ENCODE measurements at regions not wholly inside any gene's neighbourhood (a gene's known extent, or its start where the extent isn't known, plus 50 kb on each side); places are given as distances from the start of the nearest gene placed in this dataset.

DNA sequence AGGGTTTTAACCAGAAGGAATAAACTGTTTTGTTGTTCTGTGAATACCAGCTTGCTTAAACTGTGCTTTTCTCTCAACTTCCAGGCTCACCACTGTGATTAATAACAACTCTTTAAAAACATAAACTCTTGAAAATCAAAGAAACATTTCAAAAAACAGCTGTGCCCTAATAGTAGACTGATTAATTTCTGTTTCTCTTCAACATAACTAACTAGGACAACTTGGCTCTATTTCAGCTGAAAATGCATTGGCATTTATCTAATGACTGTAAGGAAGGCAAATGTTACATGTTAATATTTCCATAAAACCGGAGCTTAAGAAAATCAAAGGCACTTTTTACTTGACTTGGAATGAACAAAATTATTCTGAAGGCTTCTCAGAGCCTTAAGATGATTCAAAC lies 656.1 kb upstream of the NEGR1 start:
- H3K36me3 ChIP-seq (ENCODE audit: low read depth), result no peaks in the 10 kb centered on the region
- H3K9me2 ChIP-seq (ENCODE audit: insufficient read depth), result no peaks in the 10 kb centered on the region; the same call in 1 of the 2 replicates
- H3K79me2 ChIP-seq (ENCODE audit: low read depth), result no peaks in the 10 kb centered on the region
- H2AFZ ChIP-seq, result peak overlapping the region; percentile 30; the same call in 1 of the 2 replicates
- ChIA-PET CTCF (no interaction called here), POLR2A (ENCODE audit: unreplicated experiment) (interaction anchor here (0.6 kb wide), 1 partner anchor 654 kb away, joined by 9 read pairs; no protein-coding TSS in a partner anchor)
- no peak overlapping the region for H3K4me2 ChIP-seq
- no peak overlapping the region for H3K27ac ChIP-seq
- TF ChIP-seq EZH2 (IDR thresholded peaks at IDR 0.05; ENCODE audit: low read depth), result no peak
- TF ChIP-seq, protein P1, sequence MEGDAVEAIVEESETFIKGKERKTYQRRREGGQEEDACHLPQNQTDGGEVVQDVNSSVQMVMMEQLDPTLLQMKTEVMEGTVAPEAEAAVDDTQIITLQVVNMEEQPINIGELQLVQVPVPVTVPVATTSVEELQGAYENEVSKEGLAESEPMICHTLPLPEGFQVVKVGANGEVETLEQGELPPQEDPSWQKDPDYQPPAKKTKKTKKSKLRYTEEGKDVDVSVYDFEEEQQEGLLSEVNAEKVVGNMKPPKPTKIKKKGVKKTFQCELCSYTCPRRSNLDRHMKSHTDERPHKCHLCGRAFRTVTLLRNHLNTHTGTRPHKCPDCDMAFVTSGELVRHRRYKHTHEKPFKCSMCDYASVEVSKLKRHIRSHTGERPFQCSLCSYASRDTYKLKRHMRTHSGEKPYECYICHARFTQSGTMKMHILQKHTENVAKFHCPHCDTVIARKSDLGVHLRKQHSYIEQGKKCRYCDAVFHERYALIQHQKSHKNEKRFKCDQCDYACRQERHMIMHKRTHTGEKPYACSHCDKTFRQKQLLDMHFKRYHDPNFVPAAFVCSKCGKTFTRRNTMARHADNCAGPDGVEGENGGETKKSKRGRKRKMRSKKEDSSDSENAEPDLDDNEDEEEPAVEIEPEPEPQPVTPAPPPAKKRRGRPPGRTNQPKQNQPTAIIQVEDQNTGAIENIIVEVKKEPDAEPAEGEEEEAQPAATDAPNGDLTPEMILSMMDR (conservative IDR thresholded peaks at IDR 0.05), result no peak
- BruUV-seq (replicated peaks), result no TSS peak
- H3F3A ChIP-seq (ENCODE audit: insufficient read depth, low read depth), result no peaks in the 10 kb centered on the region
- no peaks in the 10 kb centered on the region for H3K4me1 ChIP-seq (replicated peaks; ENCODE audit: insufficient read depth)
- no peak overlapping the region for H3K4me3 ChIP-seq
- no peak for DNase-seq
- H3K27me3 ChIP-seq (ENCODE audit: insufficient read depth, low read depth), result no peaks in the 10 kb centered on the region
- intact Hi-C loops (cut with micrococcal nuclease; ENCODE audit: unreplicated experiment), result no loop called here
- H3K9me3 ChIP-seq (ENCODE audit: insufficient read depth, low read depth), result no peaks in the 10 kb centered on the region
- no peaks in the 10 kb centered on the region for H4K20me1 ChIP-seq (ENCODE audit: insufficient read depth)

DNA sequence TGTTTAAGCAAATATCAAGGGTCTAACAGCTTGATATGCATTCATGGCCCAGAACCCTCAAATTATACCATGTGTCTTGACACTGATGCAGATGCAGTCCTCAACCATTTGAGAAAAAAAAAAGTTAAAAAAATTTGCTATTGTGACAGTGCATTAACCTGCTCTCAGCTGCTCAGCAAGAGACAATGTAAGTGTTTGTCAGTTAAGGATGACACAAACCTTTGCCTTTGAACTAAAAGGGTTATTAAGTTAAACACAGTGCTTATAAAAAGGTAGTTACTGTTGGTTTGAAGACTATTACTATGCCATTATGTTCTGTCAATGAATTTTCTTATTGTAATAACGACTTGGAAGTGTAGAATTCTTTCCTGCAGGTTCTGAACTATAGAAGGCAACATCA lies 655.6 kb upstream of the NEGR1 start:
- TF ChIP-seq, protein P1 (conservative IDR thresholded peaks at IDR 0.05), result no peak
- no peak for TF ChIP-seq EZH2 (IDR thresholded peaks at IDR 0.05; ENCODE audit: low read depth)
- Histone ChIP-seq H3K4me3 (no peak overlapping the region), H3K27me3 (ENCODE audit: insufficient read depth, low read depth) (no peaks in the 10 kb centered on the region), H2AFZ (peak overlapping the region; percentile 30; the same call in 1 of the 2 replicates), H3K4me2 (no peak overlapping the region), H4K20me1 (ENCODE audit: insufficient read depth) (no peaks in the 10 kb centered on the region), H3K4me1 (replicated peaks; ENCODE audit: insufficient read depth) (no peaks in the 10 kb centered on the region), H3F3A (ENCODE audit: insufficient read depth, low read depth) (no peaks in the 10 kb centered on the region), H3K27ac (no peak overlapping the region), H3K9me3 (ENCODE audit: insufficient read depth, low read depth) (no peaks in the 10 kb centered on the region), H3K79me2 (ENCODE audit: low read depth) (no peaks in the 10 kb centered on the region), H3K36me3 (ENCODE audit: low read depth) (no peaks in the 10 kb centered on the region), H3K9me2 (ENCODE audit: insufficient read depth) (no peaks in the 10 kb centered on the region; the same call in 1 of the 2 replicates)
- ChIA-PET POLR2A (ENCODE audit: unreplicated experiment) (no interaction called here), CTCF (no interaction called here)
- no peak for DNase-seq
- intact Hi-C loops (cut with micrococcal nuclease; ENCODE audit: unreplicated experiment), result no loop called here
- BruUV-seq (replicated peaks), result no TSS peak

DNA sequence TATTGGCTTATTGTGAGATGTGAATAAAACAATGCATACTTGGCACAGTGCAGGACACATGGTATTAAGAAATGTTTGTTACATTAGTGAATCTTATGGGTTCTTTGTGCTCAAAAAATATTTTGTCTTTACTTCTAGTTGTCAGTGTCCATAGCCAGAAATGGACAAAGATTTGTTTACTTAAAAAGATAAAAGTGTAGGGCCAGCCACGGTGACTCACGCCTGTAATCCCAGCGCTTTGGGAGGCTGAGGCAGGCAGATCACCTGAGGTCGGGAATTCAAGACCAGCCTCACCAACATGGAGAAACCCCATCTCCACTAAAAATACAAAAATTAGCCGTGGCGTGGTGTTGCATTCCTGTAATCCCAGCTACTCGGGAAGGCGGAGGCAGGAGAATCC lies 654.6 kb upstream of the NEGR1 start:
- TF ChIP-seq, protein P1 (conservative IDR thresholded peaks at IDR 0.05), result no peak
- no peak for TF ChIP-seq EZH2 (IDR thresholded peaks at IDR 0.05; ENCODE audit: low read depth)
- H3K9me3 ChIP-seq (ENCODE audit: insufficient read depth, low read depth), result no peaks in the 10 kb centered on the region
- H3K27ac ChIP-seq, result no peak overlapping the region
- intact Hi-C loops (cut with micrococcal nuclease; ENCODE audit: unreplicated experiment), result no loop called here
- H3K4me2 ChIP-seq, result no peak overlapping the region
- H2AFZ ChIP-seq, result no peak overlapping the region
- POLR2A ChIA-PET (ENCODE audit: unreplicated experiment), result no interaction called here
- H3K27me3 ChIP-seq (ENCODE audit: insufficient read depth, low read depth), result no peaks in the 10 kb centered on the region
- no peak overlapping the region for H3K4me3 ChIP-seq
- BruUV-seq (replicated peaks), result no TSS peak
- no peaks in the 10 kb centered on the region for H3F3A ChIP-seq (ENCODE audit: insufficient read depth, low read depth)
- H3K4me1 ChIP-seq (replicated peaks; ENCODE audit: insufficient read depth), result no peaks in the 10 kb centered on the region
- DNase-seq, result no peak
- no peaks in the 10 kb centered on the region; the same call in 1 of the 2 replicates for H3K9me2 ChIP-seq (ENCODE audit: insufficient read depth)
- no peaks in the 10 kb centered on the region for H4K20me1 ChIP-seq (ENCODE audit: insufficient read depth)
- H3K36me3 ChIP-seq (ENCODE audit: low read depth), result no peaks in the 10 kb centered on the region
- H3K79me2 ChIP-seq (ENCODE audit: low read depth), result no peaks in the 10 kb centered on the region
- CTCF ChIA-PET, result no interaction called here

All from PC-9 (cell line).